ENCODE measurements at regions not wholly inside any gene's neighbourhood (a gene's known extent, or its start where the extent isn't known, plus 50 kb on each side); places are given as distances from the start of the nearest gene placed in this dataset.

DNA sequence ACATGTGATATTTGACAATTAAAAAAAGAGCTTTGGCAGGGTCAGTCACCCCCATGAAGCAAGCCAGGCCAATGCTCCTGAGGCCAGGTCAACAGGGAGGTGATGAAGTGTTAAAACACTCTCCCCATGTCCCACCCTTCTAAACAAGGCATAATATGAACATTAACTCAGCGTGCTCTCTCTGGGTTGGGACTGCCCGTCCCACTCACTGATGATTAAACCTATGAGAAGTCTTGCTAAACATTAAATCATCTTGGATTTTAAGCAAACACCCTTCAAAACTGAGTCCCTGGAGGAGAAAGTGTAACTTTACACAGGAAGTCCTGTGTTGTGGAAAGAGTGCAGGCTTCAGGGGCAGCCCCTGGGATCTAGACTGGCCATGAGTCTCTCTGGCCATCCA, 558.5 kb downstream of the CD83 start:
- no peak for DNase-seq (ENCODE audit: extremely low read depth in 1 of 2, low read depth in 1 of 2)

DNA sequence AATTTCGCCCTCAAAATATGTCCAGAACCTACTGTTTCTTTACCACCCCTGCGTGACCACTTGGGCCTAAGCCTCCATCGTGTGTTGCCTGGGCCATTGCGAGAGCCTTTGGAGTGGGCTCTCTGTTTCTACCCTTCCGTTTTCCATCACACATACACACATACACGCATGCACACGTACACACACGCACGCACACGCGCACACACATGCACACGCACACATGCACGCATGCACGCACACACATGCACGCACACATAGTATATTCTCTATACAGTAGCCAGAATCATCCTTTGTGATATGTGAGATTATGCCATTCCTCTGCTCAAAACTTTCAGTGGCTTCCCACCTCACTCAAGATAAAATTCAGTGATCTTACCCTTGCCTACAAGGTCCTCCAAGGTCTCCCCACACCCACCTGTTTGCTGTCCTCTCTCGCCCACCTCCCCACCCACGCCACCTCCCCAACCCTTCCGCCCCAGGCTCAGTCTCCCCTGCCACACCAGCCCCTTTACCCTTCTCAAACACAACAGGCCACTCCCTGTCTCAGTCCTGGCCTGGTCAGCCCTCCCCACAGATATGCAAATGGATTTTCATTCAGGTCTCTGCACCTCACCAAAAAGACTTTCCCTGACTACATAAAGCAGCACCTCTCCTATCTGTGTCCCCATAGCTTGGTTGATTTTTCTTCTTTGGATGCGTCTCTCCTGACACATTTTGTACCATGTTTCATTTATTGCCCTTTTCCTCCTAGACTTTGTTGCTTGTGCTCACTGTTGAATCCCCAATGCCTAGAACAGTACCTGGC, 559.6 kb downstream of the CD83 start:
- DNase-seq (ENCODE audit: extremely low read depth in 1 of 2, low read depth in 1 of 2), result no peak

DNA sequence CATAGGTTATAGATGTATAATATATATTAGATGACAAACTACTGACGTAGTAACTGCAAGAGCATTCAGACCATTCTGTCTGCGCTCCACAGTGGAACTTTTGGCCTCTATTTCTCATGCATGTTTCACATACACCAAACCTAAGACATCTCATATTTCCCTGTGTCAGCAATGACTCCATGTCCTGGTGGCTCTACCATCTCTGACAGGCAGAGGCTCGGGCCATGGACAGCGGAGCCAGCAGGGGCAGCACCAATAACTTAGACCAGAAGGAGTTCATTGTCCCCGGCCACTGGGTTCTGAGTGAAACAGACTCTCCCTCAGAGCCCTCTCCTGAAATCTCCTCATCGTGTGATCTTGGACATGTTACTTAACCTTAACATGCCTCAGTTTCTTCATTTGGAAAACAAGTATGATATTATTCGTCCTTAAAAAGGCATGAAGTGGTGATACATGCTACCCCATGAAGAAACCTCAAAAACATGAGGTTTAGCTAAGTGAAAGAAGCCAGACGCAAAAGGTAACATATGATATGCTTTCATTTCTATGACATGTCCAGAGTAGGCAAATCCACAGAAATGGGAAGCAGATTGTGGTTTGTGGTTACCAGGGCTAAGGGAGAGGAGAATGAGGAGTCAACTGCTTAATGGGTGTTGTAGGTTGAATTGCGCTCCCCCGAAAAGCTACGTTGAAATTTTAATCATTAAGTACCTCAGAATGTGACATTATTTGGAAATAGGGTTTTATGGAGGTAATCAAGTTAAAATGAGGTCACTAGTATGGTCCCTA, 564.0 kb upstream of the JARID2 start:
- DNase-seq (ENCODE audit: extremely low read depth in 1 of 2, low read depth in 1 of 2), result no peak

DNA sequence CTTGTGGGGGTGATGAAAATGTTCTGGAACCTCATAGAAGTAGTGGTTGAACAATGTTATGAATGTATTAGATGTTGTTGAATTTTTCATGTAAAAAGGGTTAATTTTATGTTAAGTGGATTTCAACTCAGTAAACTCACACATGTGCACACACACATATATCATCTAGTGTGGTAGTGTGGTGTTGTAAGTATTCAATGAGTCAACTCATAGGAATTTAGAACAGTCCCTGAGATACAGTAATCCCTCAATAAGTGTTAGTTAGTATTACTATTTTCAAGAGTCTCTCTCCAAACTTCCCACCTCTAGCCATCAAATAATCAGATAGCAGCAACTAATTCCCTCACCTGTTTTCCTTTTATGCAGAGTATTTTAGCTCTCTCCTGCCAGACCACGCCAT, 563.1 kb upstream of the JARID2 start:
- DNase-seq (ENCODE audit: extremely low read depth in 1 of 2, low read depth in 1 of 2), result no peak

DNA sequence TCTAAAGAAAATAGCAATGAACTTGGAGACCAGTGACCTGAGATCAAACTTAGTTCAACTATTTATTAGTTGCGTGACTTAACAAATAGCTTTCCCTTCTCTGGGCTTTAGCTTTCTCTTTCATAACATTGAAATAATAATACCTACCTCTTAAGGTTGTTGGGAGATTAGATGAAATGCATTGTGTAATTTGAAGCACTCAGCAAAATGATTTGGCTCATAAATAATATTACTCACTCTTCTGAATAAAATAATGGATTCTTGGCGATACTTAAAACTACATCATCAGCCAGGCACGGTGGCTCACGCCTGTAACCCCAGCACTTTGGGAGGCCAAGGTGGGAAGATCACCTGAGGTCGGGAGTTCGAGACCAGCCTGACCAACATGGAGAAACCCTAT, 556.2 kb upstream of the JARID2 start:
- no peak for DNase-seq (ENCODE audit: extremely low read depth in 1 of 2, low read depth in 1 of 2)

DNA sequence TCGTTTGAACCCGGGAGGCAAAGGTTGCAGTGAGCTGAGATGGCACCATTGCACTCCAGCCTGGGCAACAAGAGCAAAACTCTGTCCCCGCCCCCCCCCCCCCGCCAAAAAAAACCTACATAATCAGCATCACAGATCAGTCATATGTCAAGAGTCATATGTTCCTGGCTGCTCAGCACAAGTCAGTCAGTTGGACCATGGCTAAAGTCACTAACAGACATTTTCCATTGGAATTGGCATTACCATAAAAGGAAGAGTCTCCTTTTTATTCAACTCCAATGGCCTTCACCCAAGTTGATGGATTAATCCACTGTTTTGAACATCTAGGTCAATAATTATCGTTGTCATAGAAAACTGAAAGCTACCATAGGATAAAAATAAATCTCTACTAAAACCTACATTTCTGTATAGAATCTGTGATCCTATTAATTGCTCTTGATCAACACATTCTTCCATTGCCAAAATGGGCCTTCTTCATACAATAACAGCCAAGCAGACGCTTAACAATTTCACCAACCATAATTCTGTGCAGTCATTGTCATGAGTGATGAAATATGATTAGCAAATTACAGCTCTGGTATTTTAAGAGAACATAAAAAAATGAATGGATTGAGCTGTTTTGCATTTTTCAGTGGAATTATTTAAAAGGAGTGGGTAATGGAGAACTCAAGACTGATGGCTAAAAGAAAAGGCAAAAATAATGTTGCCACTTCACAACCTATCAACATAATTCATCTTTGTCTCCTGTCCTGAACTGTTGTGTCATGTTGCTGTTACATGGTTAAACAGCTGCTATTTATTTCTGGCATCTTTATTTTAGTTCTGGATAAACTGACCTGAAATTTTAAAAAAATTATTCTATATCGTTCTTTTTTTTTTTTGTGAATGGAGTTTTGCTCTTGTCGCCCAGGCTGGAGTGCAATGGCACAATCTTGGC, 555.5 kb upstream of the JARID2 start:
- DNase-seq (ENCODE audit: extremely low read depth in 1 of 2, low read depth in 1 of 2), result no peak

DNA sequence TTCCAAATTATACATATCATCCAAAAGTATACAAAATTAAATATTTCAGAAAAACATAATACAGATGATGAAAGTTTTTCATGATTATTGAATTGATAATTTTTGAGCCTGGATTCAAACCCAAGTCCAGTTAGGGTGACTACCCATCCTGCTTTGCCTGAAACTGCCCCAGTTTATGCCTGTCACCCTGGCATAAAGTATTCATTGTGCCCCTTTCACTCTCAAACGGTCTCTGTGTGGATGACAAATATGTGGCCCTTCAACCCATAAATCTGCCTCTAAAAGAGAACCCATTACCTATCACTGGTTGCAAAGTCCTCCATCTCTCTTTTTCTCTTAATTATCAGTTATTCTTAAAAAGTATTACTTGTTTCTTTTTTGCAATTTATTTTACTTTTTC, 553.7 kb upstream of the JARID2 start:
- no peak for DNase-seq (ENCODE audit: extremely low read depth in 1 of 2, low read depth in 1 of 2)

DNA sequence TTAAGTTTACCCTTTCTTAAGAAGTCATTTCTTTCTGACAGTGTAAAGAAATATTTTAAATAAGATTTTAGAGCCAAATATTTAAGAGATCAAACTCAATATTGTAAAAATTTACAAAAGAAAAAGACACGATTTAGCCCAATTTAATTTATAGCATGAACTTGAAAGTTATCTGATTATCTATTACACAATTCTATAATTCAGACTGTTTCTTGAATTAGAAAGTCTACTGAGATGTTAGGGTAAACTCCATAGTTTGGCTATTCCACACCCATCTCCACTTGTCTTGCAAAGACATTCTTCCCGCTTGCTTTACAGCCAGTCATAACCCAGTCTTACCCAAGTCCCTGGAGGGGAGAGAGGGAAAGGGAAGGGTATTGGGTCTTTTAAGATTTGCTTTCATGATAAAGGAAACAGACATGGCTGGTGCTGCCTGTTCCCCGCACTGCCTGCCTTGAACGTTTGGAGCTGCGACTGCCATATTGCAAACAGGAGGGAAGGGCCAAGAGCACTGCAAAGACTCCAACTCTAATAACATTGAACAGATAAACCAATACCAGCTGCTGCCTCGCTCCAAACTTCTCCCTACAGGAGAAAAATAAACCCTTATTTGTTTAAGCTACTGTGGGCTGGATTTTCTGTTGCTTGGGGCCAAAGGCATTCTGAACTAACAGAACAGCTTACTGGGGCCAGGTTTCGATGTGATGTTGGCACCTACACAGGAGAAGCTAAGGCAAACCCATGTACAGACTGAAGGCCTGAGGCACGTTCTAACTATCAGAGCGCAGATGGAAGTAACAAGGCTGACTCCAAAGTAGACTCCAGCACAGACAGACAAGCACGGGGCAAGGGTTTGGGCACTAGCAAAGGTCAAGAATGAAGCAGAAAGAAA, 552.3 kb upstream of the JARID2 start:
- no peak for DNase-seq (ENCODE audit: extremely low read depth in 1 of 2, low read depth in 1 of 2)

DNA sequence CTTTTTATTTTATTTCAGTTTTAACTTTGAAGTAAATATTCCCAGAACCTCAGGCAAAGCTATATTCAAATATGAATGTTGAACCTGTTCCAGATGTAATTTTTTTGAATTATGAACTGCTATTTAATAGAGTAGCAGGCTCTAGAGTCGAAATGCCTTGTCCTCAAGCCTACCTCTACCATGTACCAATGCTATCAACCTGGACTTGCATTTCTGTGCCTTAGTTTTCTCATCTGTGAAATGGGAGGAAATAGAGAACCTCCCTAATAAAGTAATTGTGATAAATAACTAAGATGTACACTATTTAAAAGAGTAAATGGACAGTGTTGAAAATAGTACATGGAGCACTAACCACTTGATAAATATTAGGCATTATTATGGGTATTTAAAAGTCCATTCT, 551.6 kb upstream of the JARID2 start:
- no peak for DNase-seq (ENCODE audit: extremely low read depth in 1 of 2, low read depth in 1 of 2)

DNA sequence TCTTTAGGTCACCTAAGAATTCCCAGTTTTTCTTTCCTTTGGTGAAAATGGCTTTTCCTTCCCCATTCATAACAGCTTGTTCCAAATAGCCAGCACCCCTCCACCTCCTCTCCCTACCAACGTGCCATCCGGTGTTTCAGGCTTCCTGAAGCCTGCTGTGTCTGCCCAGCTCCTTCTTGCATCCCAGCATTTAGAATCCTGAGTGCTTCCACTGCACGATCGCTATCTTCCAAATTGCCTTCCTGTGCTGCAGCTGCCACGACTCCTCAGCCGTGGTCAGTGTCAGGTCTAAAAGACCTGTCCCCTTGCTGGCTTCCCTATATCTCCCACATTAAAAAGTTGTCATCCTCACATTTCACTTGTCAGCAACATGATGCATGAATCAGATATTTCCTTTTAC, 550.3 kb upstream of the JARID2 start:
- DNase-seq (ENCODE audit: extremely low read depth in 1 of 2, low read depth in 1 of 2), result no peak

DNA sequence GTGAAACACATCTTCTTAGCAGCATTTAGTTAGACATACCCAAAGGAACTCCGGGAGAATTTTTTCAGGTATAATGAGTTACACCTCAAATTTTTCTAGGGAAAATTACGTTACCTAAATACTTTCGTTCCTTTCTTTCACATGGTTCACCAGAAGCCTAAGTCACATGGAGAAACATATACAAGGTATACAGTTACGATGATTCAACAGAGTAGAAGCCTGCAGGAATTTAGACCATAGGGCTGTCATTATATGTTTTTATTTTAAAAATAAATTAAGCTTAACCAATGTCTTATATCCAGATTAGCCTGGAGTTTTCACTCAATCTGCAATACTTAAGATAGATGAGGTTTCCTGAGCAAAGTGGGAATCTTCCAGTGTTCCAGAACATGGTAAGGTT, 549.5 kb upstream of the JARID2 start:
- DNase-seq (ENCODE audit: extremely low read depth in 1 of 2, low read depth in 1 of 2), result no peak

DNA sequence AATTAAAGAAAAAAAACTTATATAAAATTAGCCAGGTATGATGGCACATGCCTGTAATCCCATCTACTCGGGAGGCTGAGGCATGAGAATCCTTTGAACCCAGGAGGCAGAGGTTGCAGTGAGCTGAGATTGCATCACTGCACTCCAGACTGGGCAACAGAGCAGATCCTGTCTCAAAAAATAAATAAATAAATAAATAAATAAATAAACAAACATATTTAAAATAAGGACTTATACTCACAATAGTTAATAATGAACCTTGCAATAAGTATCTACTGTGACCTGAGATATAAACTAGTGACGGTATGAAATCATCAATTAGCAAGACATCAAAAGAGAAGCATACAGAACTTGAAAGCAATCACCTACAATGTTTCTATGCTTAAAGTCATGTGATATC, 548.4 kb upstream of the JARID2 start:
- DNase-seq (ENCODE audit: extremely low read depth in 1 of 2, low read depth in 1 of 2), result no peak

DNA sequence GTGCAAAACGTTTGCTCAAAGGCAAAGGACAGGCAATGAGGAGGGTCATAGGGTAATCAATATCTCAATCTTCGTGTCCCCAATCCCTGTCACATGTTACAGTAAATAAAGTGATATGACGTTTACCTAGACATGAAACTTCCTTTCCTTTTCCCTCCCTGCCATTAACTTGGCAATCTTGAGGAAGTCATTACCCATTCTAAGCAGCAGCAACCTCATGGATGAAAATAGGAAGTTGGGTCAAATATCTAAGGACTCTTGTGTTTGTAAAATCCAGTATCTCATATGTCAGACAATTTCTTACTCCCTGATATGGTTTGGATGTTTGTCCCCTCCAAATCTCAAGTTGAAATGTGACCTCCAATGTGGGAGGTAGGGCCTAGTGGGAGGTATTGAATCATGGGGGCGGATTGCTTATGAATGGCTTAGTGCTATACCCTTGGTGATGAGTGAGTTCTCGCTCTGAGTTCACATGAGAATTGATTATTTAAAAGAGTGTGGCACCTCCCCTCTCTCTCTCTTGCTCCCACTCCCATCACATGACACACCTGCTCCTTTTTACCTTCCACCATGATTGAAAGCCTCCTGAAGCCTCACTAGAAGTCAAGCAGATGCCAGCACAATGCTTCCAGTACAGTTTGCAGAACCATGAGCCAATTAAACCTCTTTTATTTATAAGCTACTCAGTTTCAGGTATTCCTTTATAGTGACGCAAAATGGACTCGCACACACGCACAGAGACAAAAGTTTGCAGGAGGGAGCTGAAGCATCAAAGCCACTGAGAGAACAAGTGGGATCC, 545.9 kb upstream of the JARID2 start:
- no peak for DNase-seq (ENCODE audit: extremely low read depth in 1 of 2, low read depth in 1 of 2)

DNA sequence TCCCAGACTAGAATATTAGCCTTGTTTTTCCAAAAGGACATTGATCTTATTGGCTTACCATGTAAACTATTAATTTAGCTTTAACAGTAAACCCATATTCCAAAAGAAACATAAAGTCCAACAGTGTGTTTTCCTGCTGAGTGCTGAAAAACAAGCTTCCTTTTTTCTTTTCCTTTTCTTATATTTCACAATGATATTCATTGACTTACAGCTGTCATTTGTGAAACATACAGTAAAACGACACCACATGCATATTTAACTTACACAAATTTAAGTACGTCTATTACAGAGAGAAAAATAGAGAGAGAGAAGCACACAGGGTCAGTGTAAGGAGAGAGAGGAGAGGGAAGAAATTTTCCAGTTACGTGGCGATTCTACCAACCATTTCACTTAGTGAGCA, 543.9 kb upstream of the JARID2 start:
- no peak for DNase-seq (ENCODE audit: extremely low read depth in 1 of 2, low read depth in 1 of 2)

DNA sequence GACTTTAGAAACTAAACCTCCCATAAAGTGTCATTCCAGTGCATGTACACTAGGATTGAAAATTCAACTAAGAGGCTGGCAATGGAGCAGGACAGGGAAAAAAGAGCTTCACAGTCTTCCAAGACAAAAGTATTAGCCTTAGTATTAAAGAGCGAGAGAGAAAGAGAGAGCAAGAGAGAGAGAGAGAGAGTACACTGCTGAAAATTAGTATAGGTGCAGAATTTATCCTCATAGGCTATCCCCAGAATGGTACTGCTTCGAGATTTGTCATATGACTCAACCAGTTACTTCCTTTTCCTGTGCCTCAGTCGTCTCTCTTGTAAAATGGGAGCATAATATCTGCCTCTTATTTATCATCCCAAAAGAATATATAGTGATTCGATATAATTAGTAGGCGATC, 543.2 kb upstream of the JARID2 start:
- DNase-seq (ENCODE audit: extremely low read depth in 1 of 2, low read depth in 1 of 2), result no peak

DNA sequence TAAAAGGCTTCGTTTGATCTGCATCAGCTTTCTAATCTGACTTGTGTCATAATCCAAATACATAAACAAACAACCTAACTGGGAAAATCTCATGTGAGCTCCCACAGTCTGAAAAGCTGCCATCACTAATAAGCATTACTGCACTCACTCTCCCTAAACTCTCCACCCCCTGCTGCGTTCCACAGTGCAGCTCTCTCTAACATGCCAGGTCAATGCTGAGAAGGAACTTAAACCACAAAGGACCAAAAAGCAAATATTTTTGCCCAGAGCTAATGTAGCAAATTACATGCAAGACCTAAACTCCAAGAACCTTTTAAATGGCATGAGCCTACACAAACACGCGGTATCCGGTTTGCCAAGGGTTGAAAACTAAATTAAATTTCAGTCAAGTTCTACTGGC, 542.3 kb upstream of the JARID2 start:
- no peak for DNase-seq (ENCODE audit: extremely low read depth in 1 of 2, low read depth in 1 of 2)

DNA sequence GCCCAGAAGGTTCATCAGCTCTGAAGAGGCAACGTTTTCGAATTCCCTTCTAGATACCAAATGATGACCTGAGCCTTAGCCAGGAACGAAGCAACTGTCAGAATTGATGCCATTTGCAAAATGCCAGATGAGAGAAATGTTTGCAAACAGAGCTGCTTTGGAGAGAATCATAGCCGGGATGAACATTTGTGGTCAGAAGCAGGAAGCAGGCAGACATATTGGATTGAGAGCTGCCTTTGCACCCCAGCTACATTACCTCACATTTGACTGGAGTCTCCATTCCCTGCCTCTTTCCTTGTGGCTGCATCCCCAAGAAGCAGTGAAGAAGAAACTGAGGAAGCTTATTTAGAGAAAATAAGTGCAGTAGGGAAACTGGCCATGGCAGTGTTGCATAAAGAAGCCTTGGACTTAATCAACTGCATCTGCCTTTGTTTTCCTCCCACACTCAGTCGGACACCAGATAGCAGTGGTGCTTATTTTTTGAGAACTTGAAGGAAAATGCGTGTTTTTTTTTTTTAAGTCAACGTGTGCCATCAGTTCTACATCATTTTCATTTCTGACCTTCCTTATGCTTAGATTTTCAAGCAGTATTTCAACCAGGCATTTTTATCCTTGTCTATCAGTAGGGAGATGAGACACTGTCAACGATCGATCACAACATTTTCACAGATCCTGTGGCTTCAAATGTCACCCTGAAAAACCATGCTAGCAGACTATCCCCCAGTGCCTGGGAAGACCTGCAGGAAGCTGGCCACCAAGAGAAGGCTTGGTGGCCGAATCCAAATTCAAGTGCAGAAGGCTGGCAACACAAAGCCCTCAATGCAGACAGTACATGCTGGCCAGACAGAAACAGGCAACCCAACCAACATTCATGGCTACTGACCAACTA, 541.2 kb upstream of the JARID2 start:
- no peak for DNase-seq (ENCODE audit: extremely low read depth in 1 of 2, low read depth in 1 of 2)

DNA sequence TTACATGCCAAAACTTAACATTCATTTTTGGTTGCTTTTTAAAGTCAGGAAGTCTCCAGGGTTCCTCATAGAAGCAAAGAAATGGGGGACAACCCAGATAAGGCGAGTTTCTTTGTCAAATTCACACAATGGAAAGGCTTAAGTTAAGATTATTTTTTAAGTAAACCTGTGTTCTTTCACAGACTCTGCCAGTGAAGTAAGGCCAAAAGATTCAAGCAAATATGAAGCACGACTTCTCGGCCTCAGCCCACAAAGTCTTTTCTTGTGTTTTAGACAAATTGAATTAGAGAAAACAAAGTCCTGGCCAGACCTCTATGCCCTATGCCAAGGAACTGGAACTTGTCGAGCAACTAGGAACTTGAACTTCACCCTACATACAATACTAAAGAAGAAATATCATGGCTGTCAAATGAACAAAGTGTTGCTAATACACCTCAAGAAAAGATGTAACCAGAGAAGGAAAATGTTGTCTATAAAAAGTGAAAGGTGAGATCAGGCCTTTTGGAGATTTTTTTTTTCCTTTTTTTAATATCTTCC, 540.0 kb upstream of the JARID2 start:
- DNase-seq (ENCODE audit: extremely low read depth in 1 of 2, low read depth in 1 of 2), result no peak
